Gastroesophageal sphincter (tissue), 3 donors: ENCODE measurements at regions not wholly inside any gene's neighbourhood (a gene's known extent, or its start where the extent isn't known, plus 50 kb on each side); places are given as distances from the start of the nearest gene placed in this dataset.

Experiments used
- CTCF ChIP-seq, 4 experiments: fragments of 200-600 bp in 2 of 4; fragments of 450-650 bp in 2 of 4; sonication (generic) in 1 of 4; IDR thresholded peaks; one replicate each; pipeline ENCODE4 v1.5.1; 2017 to 2019; ENCODE audit warnings: antibody characterized with exemption in 4 of 4, mild to moderate bottlenecking in 2 of 4, moderate library complexity in 2 of 4
- EP300 ChIP-seq: sonication (generic); formaldehyde crosslinking; IDR thresholded peaks from one replicate; pipeline ENCODE4 v1.6.1; 2017; ENCODE audit warnings: antibody characterized with exemption, mild to moderate bottlenecking
- POLR2AphosphoS5 ChIP-seq: sonication (generic); formaldehyde crosslinking; IDR thresholded peaks from one replicate; pipeline ENCODE4 v1.6.1; 2017; ENCODE audit warnings: antibody characterized with exemption

- no peak for TF ChIP-seq CTCF (IDR thresholded peaks at IDR 0.05)
- no peak for TF ChIP-seq EP300
- TF ChIP-seq POLR2AphosphoS5: no peak
These were observed 341.9 kb upstream of the EYS start for GRCh38 chr6:66048684-66049474.
